Endothelial cell of umbilical vein (primary cell): ENCODE measurements at regions not wholly inside any gene's neighbourhood (a gene's known extent, or its start where the extent isn't known, plus 50 kb on each side); places are given as distances from the start of the nearest gene placed in this dataset.

Experiments used
- EZH2 ChIP-seq: IDR thresholded peaks from 2 replicates; pipeline ENCODE4 v1.6.1; 2012; ENCODE audit warnings: borderline replicate concordance, low read depth, mild to moderate bottlenecking, moderate library complexity, low read length, inconsistent platforms; ENCODE audit not compliant: severe bottlenecking
- GATA2 ChIP-seq: IDR thresholded peaks from 2 replicates; pipeline ENCODE4 v1.7.0; 2011; ENCODE audit warnings: low read depth, mild to moderate bottlenecking, moderate library complexity, mixed read lengths, low read length; ENCODE audit not compliant: insufficient read length, insufficient read depth
- JUN ChIP-seq: IDR thresholded peaks from 2 replicates; pipeline ENCODE4 v1.6.1; 2011; ENCODE audit warnings: borderline replicate concordance, low read depth; ENCODE audit not compliant: insufficient read length, insufficient read depth
- MYC ChIP-seq: IDR thresholded peaks from one replicate; pipeline ENCODE4 v1.6.1; 2011; ENCODE audit warnings: mild to moderate bottlenecking, low read depth, low read length
- POLR2A ChIP-seq: IDR thresholded peaks from 2 replicates; pipeline ENCODE4 v1.6.1; 2012; ENCODE audit warnings: low read depth, mild to moderate bottlenecking, control low read depth, low read length
- POLR2AphosphoS5 ChIP-seq: IDR thresholded peaks from 2 replicates; pipeline ENCODE4 v1.6.1; 2012; ENCODE audit warnings: low read depth, mild to moderate bottlenecking, control low read depth, low read length, moderate library complexity; ENCODE audit not compliant: insufficient read depth
- TF ChIP-seq, protein P1 (sequence below), 2 donors: IDR thresholded peaks; 1 replicate in 1 of 2; 2 replicates in 1 of 2; pipeline ENCODE4 v1.5.1; 2011; ENCODE audit warnings: low read length in 2 of 2, mild to moderate bottlenecking in 2 of 2, moderate library complexity in 2 of 2, control low read depth in 1 of 2, inconsistent platforms in 1 of 2, low read depth in 1 of 2; ENCODE audit not compliant: insufficient read depth in 1 of 2; ENCODE audit errors: extremely low read depth in 1 of 2

DNA sequence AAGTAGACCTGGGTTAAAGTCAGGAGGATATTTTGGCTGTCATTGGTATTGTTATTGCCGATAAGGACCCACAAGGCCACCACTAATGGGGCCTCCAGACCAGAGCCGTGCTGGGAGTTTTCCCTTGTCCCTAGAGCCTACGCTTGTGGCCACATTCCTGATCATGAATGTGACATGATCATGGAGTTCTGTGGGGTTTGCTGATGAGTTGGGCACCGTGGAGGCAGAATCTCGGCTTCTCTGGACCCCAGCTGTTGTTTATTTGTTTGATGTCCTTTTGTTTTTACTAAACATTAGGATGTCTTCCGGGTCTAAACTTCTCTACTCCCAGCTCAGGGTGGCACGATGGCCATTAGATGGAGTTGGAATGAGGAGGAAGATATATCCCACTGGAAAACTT lies 74.9 kb upstream of the TMPRSS2 start:
- TF ChIP-seq, protein P1, sequence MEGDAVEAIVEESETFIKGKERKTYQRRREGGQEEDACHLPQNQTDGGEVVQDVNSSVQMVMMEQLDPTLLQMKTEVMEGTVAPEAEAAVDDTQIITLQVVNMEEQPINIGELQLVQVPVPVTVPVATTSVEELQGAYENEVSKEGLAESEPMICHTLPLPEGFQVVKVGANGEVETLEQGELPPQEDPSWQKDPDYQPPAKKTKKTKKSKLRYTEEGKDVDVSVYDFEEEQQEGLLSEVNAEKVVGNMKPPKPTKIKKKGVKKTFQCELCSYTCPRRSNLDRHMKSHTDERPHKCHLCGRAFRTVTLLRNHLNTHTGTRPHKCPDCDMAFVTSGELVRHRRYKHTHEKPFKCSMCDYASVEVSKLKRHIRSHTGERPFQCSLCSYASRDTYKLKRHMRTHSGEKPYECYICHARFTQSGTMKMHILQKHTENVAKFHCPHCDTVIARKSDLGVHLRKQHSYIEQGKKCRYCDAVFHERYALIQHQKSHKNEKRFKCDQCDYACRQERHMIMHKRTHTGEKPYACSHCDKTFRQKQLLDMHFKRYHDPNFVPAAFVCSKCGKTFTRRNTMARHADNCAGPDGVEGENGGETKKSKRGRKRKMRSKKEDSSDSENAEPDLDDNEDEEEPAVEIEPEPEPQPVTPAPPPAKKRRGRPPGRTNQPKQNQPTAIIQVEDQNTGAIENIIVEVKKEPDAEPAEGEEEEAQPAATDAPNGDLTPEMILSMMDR (IDR thresholded peaks at IDR 0.05; ENCODE audit: extremely low read depth in 1 of 2, insufficient read depth in 1 of 2, low read depth in 1 of 2, low read length in 2 of 2) = no peak
- TF ChIP-seq MYC = no peak
- TF ChIP-seq POLR2A = no peak
- no peak for TF ChIP-seq POLR2AphosphoS5
- TF ChIP-seq JUN = no peak
- no peak for TF ChIP-seq GATA2
- no peak for TF ChIP-seq EZH2
